H1 (cell line): ENCODE measurements at regions not wholly inside any gene's neighbourhood (a gene's known extent, or its start where the extent isn't known, plus 50 kb on each side); places are given as distances from the start of the nearest gene placed in this dataset.

Experiments used
- CTCF ChIA-PET: fragments of 300-600 bp; sonication (Branson Sonifier 250); formaldehyde crosslinking; loops from one replicate; lab custom pipeline; 2021; ENCODE audit not compliant: partially characterized antibody; lab: Charles Lee
- POLR2A ChIA-PET: fragments of 300-600 bp; sonication (Branson Sonifier 250); formaldehyde crosslinking; loops from one replicate; lab custom pipeline; 2021; ENCODE audit warnings: inconsistent platforms; ENCODE audit not compliant: partially characterized antibody; lab: Charles Lee
- DNase-seq, 2 experiments: peaks; one replicate each; pipeline versions ENCODE4 v3.0.0 to v3.0.0-alpha.2; 2010 to 2022; ENCODE audit warnings: low spot score in 2 of 2, low read depth in 1 of 2, mixed read lengths in 1 of 2
- FAIRE-seq: peaks from 2 replicates; lab custom pipeline; 2011; peaks lifted over from hg19 to GRCh38; lab: Jason Lieb, UNC
- H2AFZ ChIP-seq: 2 replicates; pipeline ENCODE4 v1.8.1; 2012; ENCODE audit warnings: low read length, inconsistent platforms
- H2AK5ac ChIP-seq: 2 replicates; pipeline ENCODE4 v1.6.1; 2013; ENCODE audit warnings: low read depth, low read length
- H2BK120ac ChIP-seq: replicated peaks from 2 replicates; pipeline ENCODE3; 2013; ENCODE audit warnings: low read depth, low read length, inconsistent platforms
- H2BK12ac ChIP-seq: 2 replicates; pipeline ENCODE4 v1.6.1; 2013; ENCODE audit warnings: low read depth, low read length
- H2BK15ac ChIP-seq: 2 replicates; pipeline ENCODE4 v1.6.1; 2013; ENCODE audit warnings: low read length
- H2BK20ac ChIP-seq: 2 replicates; pipeline ENCODE4 v1.6.1; 2013; ENCODE audit warnings: low read length
- H2BK5ac ChIP-seq: 2 replicates; pipeline ENCODE4 v1.6.1; 2013; ENCODE audit warnings: low read depth, low read length
- H3K14ac ChIP-seq: 2 replicates; pipeline ENCODE4 v1.6.1; 2013; ENCODE audit warnings: inconsistent platforms; ENCODE audit not compliant: insufficient read length
- H3K18ac ChIP-seq: 2 replicates; pipeline ENCODE4 v1.6.1; 2013; ENCODE audit warnings: low read length; ENCODE audit errors: extremely low read depth
- H3K23ac ChIP-seq: 2 replicates; pipeline ENCODE4 v1.6.1; 2013; ENCODE audit warnings: inconsistent platforms; ENCODE audit not compliant: insufficient read length
- H3K23me2 ChIP-seq: 2 replicates; pipeline ENCODE4 v1.6.1; 2013; ENCODE audit warnings: low read depth, low read length
- H3K27ac ChIP-seq: 2 replicates; pipeline ENCODE4 v1.6.1; 2011; ENCODE audit warnings: low read depth, low read length, inconsistent platforms
- H3K27me3 ChIP-seq, 4 experiments: replicated peaks in 1 of 4; 1 replicate in 1 of 4; 2 replicates in 3 of 4; pipeline versions ENCODE4 v1.6.1 to v1.8.1; 2011 to 2013; ENCODE audit warnings: low read length in 3 of 4, mild to moderate bottlenecking in 3 of 4, inconsistent platforms in 2 of 4, mixed read lengths in 2 of 4, moderate library complexity in 1 of 4; ENCODE audit not compliant: control insufficient read depth in 3 of 4, insufficient read depth in 3 of 4; ENCODE audit errors: extremely low read depth in 1 of 4
- H3K36me3 ChIP-seq, 4 experiments: 2 replicates each; pipeline versions ENCODE4 v1.6.1 to v1.8.1; 2011 to 2013; ENCODE audit warnings: mild to moderate bottlenecking in 4 of 4, low read length in 3 of 4, moderate library complexity in 2 of 4, control low read depth in 1 of 4, inconsistent platforms in 1 of 4; ENCODE audit not compliant: insufficient read depth in 4 of 4, control insufficient read depth in 2 of 4
- H3K4ac ChIP-seq: replicated peaks from 2 replicates; pipeline ENCODE3; 2013; ENCODE audit warnings: low read length, low read depth, mixed read lengths, inconsistent platforms; ENCODE audit not compliant: insufficient read length
- H3K4me1 ChIP-seq, 4 experiments: replicated peaks in 1 of 4; 1 replicate in 1 of 4; 2 replicates in 3 of 4; pipeline versions ENCODE4 v1.6.1 to v1.8.1; 2011 to 2013; ENCODE audit warnings: low read length in 3 of 4, inconsistent platforms in 2 of 4, mixed read lengths in 1 of 4; ENCODE audit not compliant: insufficient read depth in 4 of 4, control insufficient read depth in 3 of 4
- H3K4me2 ChIP-seq, 2 experiments: 2 replicates each; pipeline versions ENCODE4 v1.6.1 to v1.8.1; 2011 to 2013; ENCODE audit warnings: low read depth in 2 of 2, low read length in 2 of 2, control low read depth in 1 of 2, inconsistent platforms in 1 of 2, mild to moderate bottlenecking in 1 of 2; ENCODE audit not compliant: insufficient read depth in 1 of 2
- H3K4me3 ChIP-seq, 4 experiments: fragments of 200-600, 300-600 bp in 1 of 4; sonication (generic), shearing (Covaris generic), sonication (Bioruptor Twin) in 1 of 4; 2 replicates each; pipeline versions ENCODE4 v1.5.1 to v1.8.1; 2011 to 2016; ENCODE audit warnings: low read length in 4 of 4, low read depth in 3 of 4, control low read depth in 2 of 4, inconsistent platforms in 2 of 4, mild to moderate bottlenecking in 2 of 4, mixed read lengths in 1 of 4, moderate library complexity in 1 of 4; ENCODE audit not compliant: insufficient read depth in 2 of 4; ENCODE audit errors: extremely low read depth in 1 of 4
- H3K56ac ChIP-seq: replicated peaks from 2 replicates; pipeline ENCODE3; 2013; ENCODE audit warnings: low read depth, mild to moderate bottlenecking, mixed read lengths, low read length, inconsistent platforms; ENCODE audit not compliant: insufficient read length
- H3K79me1 ChIP-seq: 2 replicates; pipeline ENCODE4 v1.6.1; 2013; ENCODE audit warnings: low read depth, low read length, control low read depth
- H3K79me2 ChIP-seq, 2 experiments: 2 replicates each; pipeline versions ENCODE4 v1.6.1 to v1.8.1; 2012 to 2013; ENCODE audit warnings: low read length in 2 of 2, mild to moderate bottlenecking in 2 of 2, inconsistent platforms in 1 of 2; ENCODE audit not compliant: insufficient read depth in 2 of 2, control insufficient read depth in 1 of 2
- H3K9ac ChIP-seq, 4 experiments: replicated peaks in 1 of 4; 1 replicate in 1 of 4; 2 replicates in 3 of 4; pipeline versions ENCODE4 v1.6.1 to v1.8.1; 2011 to 2013; ENCODE audit warnings: low read depth in 3 of 4, low read length in 3 of 4, control low read depth in 2 of 4, mild to moderate bottlenecking in 2 of 4, moderate library complexity in 2 of 4, inconsistent platforms in 1 of 4; ENCODE audit errors: extremely low read depth in 1 of 4
- H3K9me3 ChIP-seq, 2 experiments: 2 replicates each; pipeline versions ENCODE4 v1.6.1 to v1.8.1; 2012 to 2013; ENCODE audit warnings: mild to moderate bottlenecking in 2 of 2, moderate library complexity in 2 of 2, control low read depth in 1 of 2, inconsistent platforms in 1 of 2, low read depth in 1 of 2, low read length in 1 of 2, mixed read lengths in 1 of 2; ENCODE audit not compliant: insufficient read depth in 2 of 2
- H4K20me1 ChIP-seq, 2 experiments: replicated peaks in 1 of 2; 2 replicates each; pipeline versions ENCODE3 to v1.8.1; 2011 to 2013; ENCODE audit warnings: inconsistent platforms in 2 of 2, low read length in 2 of 2, mild to moderate bottlenecking in 1 of 2; ENCODE audit not compliant: insufficient read depth in 2 of 2, control insufficient read depth in 1 of 2
- H4K5ac ChIP-seq: 2 replicates; pipeline ENCODE4 v1.6.1; 2013; ENCODE audit warnings: low read length, low read depth, mixed read lengths, inconsistent platforms; ENCODE audit not compliant: insufficient read length
- H4K8ac ChIP-seq: 2 replicates; pipeline ENCODE4 v1.8.0; 2013; ENCODE audit warnings: mild to moderate bottlenecking, moderate library complexity, low read length, inconsistent platforms; ENCODE audit not compliant: insufficient read depth; ENCODE audit errors: extremely low read depth
- H4K91ac ChIP-seq: replicated peaks from 2 replicates; pipeline ENCODE3; 2013; ENCODE audit warnings: low read length, mixed read lengths, inconsistent platforms; ENCODE audit not compliant: insufficient read length
- ATF3 ChIP-seq: IDR thresholded peaks from 2 replicates; pipeline ENCODE4 v1.6.1; 2011; ENCODE audit warnings: low read depth, mild to moderate bottlenecking, low read length; ENCODE audit not compliant: insufficient read depth
- E2F6 ChIP-seq: IDR thresholded peaks from 2 replicates; pipeline ENCODE4 v1.6.1; 2012; ENCODE audit warnings: inconsistent platforms
- EGR1 ChIP-seq: IDR thresholded peaks from 2 replicates; pipeline ENCODE4 v1.6.1; 2011; ENCODE audit warnings: low read depth, low read length, borderline replicate concordance
- HDAC2 ChIP-seq, 2 experiments: fragments of 300-600 bp in 1 of 2; sonication (generic) in 1 of 2; IDR thresholded peaks; 2 replicates each; pipeline ENCODE4 v1.6.1; 2011 to 2012; ENCODE audit warnings: low read depth in 2 of 2, low read length in 2 of 2, mild to moderate bottlenecking in 2 of 2, moderate library complexity in 2 of 2, borderline replicate concordance in 1 of 2, inconsistent platforms in 1 of 2
- MAX ChIP-seq: IDR thresholded peaks from 2 replicates; pipeline ENCODE4 v1.6.1; 2012; ENCODE audit warnings: inconsistent platforms
- POLR2A ChIP-seq, 2 experiments: IDR thresholded peaks; 1 replicate in 1 of 2; 2 replicates in 1 of 2; pipeline ENCODE4 v1.6.1; 2011; ENCODE audit warnings: low read depth in 2 of 2, low read length in 2 of 2, mild to moderate bottlenecking in 2 of 2; ENCODE audit errors: control extremely low read depth in 1 of 2
- POLR2AphosphoS5 ChIP-seq: IDR thresholded peaks from 2 replicates; pipeline ENCODE4 v1.6.1; 2011; ENCODE audit warnings: low read depth, low read length
- RAD21 ChIP-seq, 2 experiments: IDR thresholded peaks in 1 of 2; conservative IDR thresholded peaks in 1 of 2; 2 replicates each; pipeline ENCODE4 v1.6.1; 2011; ENCODE audit warnings: low read depth in 2 of 2, low read length in 2 of 2, improper control_type of control experiment in 1 of 2, inconsistent platforms in 1 of 2, mild to moderate bottlenecking in 1 of 2, moderate library complexity in 1 of 2
- SIRT6 ChIP-seq: IDR thresholded peaks from one replicate; pipeline ENCODE4 v1.7.1; 2012; ENCODE audit warnings: low read length, inconsistent platforms
- WGBS, 2 experiments: shearing (Covaris generic) in 1 of 2; methylation state at CpG; one replicate each; pipeline versions ENCODE4 v1.1.6 to v1.1.7; 2013 to 2015; ENCODE audit warnings: low lambda C conversion rate in 2 of 2, mixed read lengths in 2 of 2, inconsistent platforms in 1 of 2, low coverage in 1 of 2, missing lambda C conversion rate in 1 of 2; ENCODE audit not compliant: insufficient replicate concordance in 2 of 2, insufficient coverage in 1 of 2, insufficient read length in 1 of 2; ENCODE audit errors: extremely low coverage in 1 of 2, missing lambda C conversion rate in 1 of 2; 5-methylcytosine and 5-hydroxymethylcytosine counted together

GRCh38 chr4:115332078-115332477 is 218.7 kb upstream of the NDST4 start:
- Histone ChIP-seq H3K14ac (no peak overlapping the region), H3K79me1 (no peaks in the 10 kb centered on the region), H3K18ac (no peak overlapping the region), H3K4me3 (no peak overlapping the region), H3K79me2 (no peaks in the 10 kb centered on the region), H3K56ac (no peak overlapping the region), H4K20me1 (no peaks in the 10 kb centered on the region), H2AFZ (no peak overlapping the region), H4K91ac (no peak overlapping the region), H4K5ac (no peak overlapping the region), H3K27me3 (no peaks in the 10 kb centered on the region), H2BK15ac (no peak overlapping the region), H3K23ac (no peak overlapping the region), H3K4me1 (no peaks in the 10 kb centered on the region), H3K4ac (no peak overlapping the region), H3K4me2 (no peak overlapping the region), H3K36me3 (no peaks in the 10 kb centered on the region)
- WGBS, 2 experiments: 81% methylated on average over 1 of the region's 1 CpG; no CpG with 5 or more reads in 1 of the 2 experiments
- CTCF ChIA-PET: no interaction called here
- TF ChIP-seq E2F6 (no peak), POLR2AphosphoS5 (no peak), EGR1 (no peak), MAX (no peak), ATF3 (no peak), RAD21 (IDR thresholded peaks at IDR 0.05 in 1 of 2, conservative IDR thresholded peaks at IDR 0.05 in 1 of 2; ENCODE audit: low read depth in 2 of 2, low read length in 2 of 2) (no peak), POLR2A (IDR thresholded peaks at IDR 0.05; ENCODE audit: control extremely low read depth in 1 of 2, low read depth in 2 of 2, low read length in 2 of 2) (no peak), HDAC2 (IDR thresholded peaks at IDR 0.05; ENCODE audit: borderline replicate concordance in 1 of 2, low read depth in 2 of 2, low read length in 2 of 2) (no peak), SIRT6 (no peak)
- TF ChIP-seq, all 59 proteins: peak for 0
- Histone ChIP-seq H2BK20ac (no peak overlapping the region), H4K8ac (no peak overlapping the region), H2BK12ac (no peak overlapping the region), H3K23me2 (no peaks in the 10 kb centered on the region), H3K9ac (no peak overlapping the region), H2BK120ac (no peak overlapping the region), H2BK5ac (no peak overlapping the region), H2AK5ac (no peak overlapping the region), H3K27ac (no peak overlapping the region), H3K9me3 (no peaks in the 10 kb centered on the region)
- FAIRE-seq (no peak), DNase-seq (no peak)
- POLR2A ChIA-PET: no interaction called here
